ENCODE measurements at regions not wholly inside any gene's neighbourhood (a gene's known extent, or its start where the extent isn't known, plus 50 kb on each side); places are given as distances from the start of the nearest gene placed in this dataset.

DNA sequence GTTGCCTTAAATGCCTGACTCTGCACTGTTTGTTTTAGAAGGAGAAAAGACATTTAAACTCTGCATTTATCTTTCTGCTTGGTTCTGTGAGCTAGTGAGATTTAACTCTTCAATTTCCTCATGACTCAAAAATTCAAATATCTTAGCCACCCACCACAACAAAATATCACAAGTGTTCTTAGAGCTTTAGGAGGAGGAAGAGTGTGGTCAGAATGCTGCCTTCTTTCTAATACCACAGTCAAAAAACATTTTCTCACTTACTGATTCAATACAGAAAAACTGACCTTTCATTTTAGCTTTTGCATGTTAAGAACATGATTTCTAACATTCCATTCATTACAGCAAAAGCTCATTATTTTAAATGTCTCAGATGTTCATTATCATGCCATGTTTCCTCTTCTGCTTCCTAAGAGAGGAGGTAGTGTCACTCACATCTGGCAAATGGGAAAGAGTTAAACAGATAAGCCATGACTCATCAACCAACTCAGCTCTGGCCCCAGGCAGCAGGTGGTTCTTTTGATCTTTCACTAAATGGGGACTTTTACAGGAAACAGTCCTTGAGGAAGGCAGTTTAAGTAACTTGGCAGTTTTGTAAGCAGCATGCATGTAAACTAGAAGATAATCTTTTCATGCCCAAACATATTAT, 56.4 kb upstream of the RNU6-8 start:
- TF ChIP-seq, protein P1, sequence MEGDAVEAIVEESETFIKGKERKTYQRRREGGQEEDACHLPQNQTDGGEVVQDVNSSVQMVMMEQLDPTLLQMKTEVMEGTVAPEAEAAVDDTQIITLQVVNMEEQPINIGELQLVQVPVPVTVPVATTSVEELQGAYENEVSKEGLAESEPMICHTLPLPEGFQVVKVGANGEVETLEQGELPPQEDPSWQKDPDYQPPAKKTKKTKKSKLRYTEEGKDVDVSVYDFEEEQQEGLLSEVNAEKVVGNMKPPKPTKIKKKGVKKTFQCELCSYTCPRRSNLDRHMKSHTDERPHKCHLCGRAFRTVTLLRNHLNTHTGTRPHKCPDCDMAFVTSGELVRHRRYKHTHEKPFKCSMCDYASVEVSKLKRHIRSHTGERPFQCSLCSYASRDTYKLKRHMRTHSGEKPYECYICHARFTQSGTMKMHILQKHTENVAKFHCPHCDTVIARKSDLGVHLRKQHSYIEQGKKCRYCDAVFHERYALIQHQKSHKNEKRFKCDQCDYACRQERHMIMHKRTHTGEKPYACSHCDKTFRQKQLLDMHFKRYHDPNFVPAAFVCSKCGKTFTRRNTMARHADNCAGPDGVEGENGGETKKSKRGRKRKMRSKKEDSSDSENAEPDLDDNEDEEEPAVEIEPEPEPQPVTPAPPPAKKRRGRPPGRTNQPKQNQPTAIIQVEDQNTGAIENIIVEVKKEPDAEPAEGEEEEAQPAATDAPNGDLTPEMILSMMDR (conservative IDR thresholded peaks at IDR 0.05; ENCODE audit: low read length) = no peak
- no peak for TF ChIP-seq EZH2phosphoT487 (IDR thresholded peaks at IDR 0.05; ENCODE audit: borderline replicate concordance)

All from Loucy (cell line).